ENCODE measurements at regions not wholly inside any gene's neighbourhood (a gene's known extent, or its start where the extent isn't known, plus 50 kb on each side); places are given as distances from the start of the nearest gene placed in this dataset.
"Not testable (repeated sequence)": the region's sequence is repeated elsewhere in the genome, so short reads cannot be mapped to it uniquely, and the experiment has no call there.

- no peaks in the 10 kb centered on the region for H3K27me3 ChIP-seq
- WGBS, 2 donors, result 95 to 96% methylated on average over 1 of the region's 1 CpG
- no peaks in the 10 kb centered on the region for H3K36me3 ChIP-seq
- intact Hi-C loops (cut with DNase I), result no loop called here
- no peak overlapping the region for H3K27ac ChIP-seq
- H3K4me1 ChIP-seq, result no peaks in the 10 kb centered on the region
- no peak for TF ChIP-seq CTCF (IDR thresholded peaks at IDR 0.05)
- no peak for TF ChIP-seq POLR2A (IDR thresholded peaks at IDR 0.05)
- no peak overlapping the region for H3K4me3 ChIP-seq (replicated peaks in 1 of 3)
- DNase-seq, result no peak
- no peaks in the 10 kb centered on the region for H3K9me3 ChIP-seq
Measured at GRCh38 chr3:103511891-103512290, 1077.1 kb downstream of the ZPLD1 start.

GRCh38 chr3:103512595-103512994 lies 1077.8 kb downstream of the ZPLD1 start:
- no peak overlapping the region for H3K27ac ChIP-seq
- H3K4me1 ChIP-seq, result no peaks in the 10 kb centered on the region
- H3K36me3 ChIP-seq, result no peaks in the 10 kb centered on the region
- no peaks in the 10 kb centered on the region for H3K27me3 ChIP-seq
- no peak for DNase-seq
- no peak for TF ChIP-seq CTCF (IDR thresholded peaks at IDR 0.05)
- TF ChIP-seq POLR2A (IDR thresholded peaks at IDR 0.05), result no peak
- whole genome bisulfite sequencing, 2 donors, result 80 to 87% methylated on average over 1 of the region's 1 CpG
- no peak overlapping the region for H3K4me3 ChIP-seq (replicated peaks in 1 of 3)
- intact Hi-C loops (cut with DNase I), result no loop called here
- H3K9me3 ChIP-seq, result no peaks in the 10 kb centered on the region

- WGBS, 2 donors, result 84 to 93% methylated on average over 1 of the region's 1 CpG
Measured at GRCh38 chr3:103513003-103513402, 1078.2 kb downstream of the ZPLD1 start.

GRCh38 chr3:103515116-103515515 lies 1080.3 kb downstream of the ZPLD1 start:
- intact Hi-C loops (cut with DNase I), result no loop called here
- no peak for TF ChIP-seq POLR2A (IDR thresholded peaks at IDR 0.05)
- no peak for TF ChIP-seq CTCF (IDR thresholded peaks at IDR 0.05)
- Histone ChIP-seq H3K36me3 (no peaks in the 10 kb centered on the region), H3K27ac (no peak overlapping the region), H3K27me3 (no peaks in the 10 kb centered on the region), H3K4me1 (no peaks in the 10 kb centered on the region), H3K4me3 (replicated peaks in 1 of 3) (no peak overlapping the region), H3K9me3 (no peaks in the 10 kb centered on the region)
- no peak for DNase-seq
- 91 to 96% methylated on average over 5 of the region's 5 CpGs for WGBS, 2 donors

More at GRCh38 chr3:103513003-103513402, 1078.2 kb downstream of the ZPLD1 start:
- Histone ChIP-seq H3K9me3 (no peaks in the 10 kb centered on the region), H3K4me1 (no peaks in the 10 kb centered on the region), H3K27ac (no peak overlapping the region), H3K36me3 (no peaks in the 10 kb centered on the region), H3K27me3 (no peaks in the 10 kb centered on the region), H3K4me3 (replicated peaks in 1 of 3) (no peak overlapping the region)
- no peak for DNase-seq
- no peak for TF ChIP-seq POLR2A (IDR thresholded peaks at IDR 0.05)
- no peak for TF ChIP-seq CTCF (IDR thresholded peaks at IDR 0.05)
- intact Hi-C loops (cut with DNase I), result no loop called here

GRCh38 chr3:103516950-103517349 lies 1082.1 kb downstream of the ZPLD1 start:
- TF ChIP-seq POLR2A (IDR thresholded peaks at IDR 0.05), result no peak
- no peak for TF ChIP-seq CTCF (IDR thresholded peaks at IDR 0.05)
- WGBS, 2 donors, result 81 to 87% methylated on average over 3 of the region's 3 CpGs
- intact Hi-C loops (cut with DNase I), result no loop called here
- Histone ChIP-seq H3K36me3 (no peaks in the 10 kb centered on the region), H3K4me3 (replicated peaks in 1 of 3) (no peak overlapping the region), H3K27me3 (no peaks in the 10 kb centered on the region), H3K9me3 (no peaks in the 10 kb centered on the region), H3K27ac (no peak overlapping the region), H3K4me1 (no peaks in the 10 kb centered on the region)
- no peak for DNase-seq

GRCh38 chr3:103531327-103531726 lies 1096.5 kb downstream of the ZPLD1 start:
- H3K4me1 ChIP-seq; intact Hi-C loops (cut with DNase I); H3K36me3 ChIP-seq; H3K27me3 ChIP-seq; H3K27ac ChIP-seq; DNase-seq; H3K9me3 ChIP-seq; H3K4me3 ChIP-seq (replicated peaks in 1 of 3): not testable (repeated sequence)
- 98 to 99% methylated on average over 14 to 18 of the region's 19 CpGs for WGBS, 2 donors
